ENCODE measurements at regions not wholly inside any gene's neighbourhood (a gene's known extent, or its start where the extent isn't known, plus 50 kb on each side); places are given as distances from the start of the nearest gene placed in this dataset.
A peak's percentile ranks its signal among the peaks of the same experiment; 100 is the strongest.
"Not testable (repeated sequence)": the region's sequence is repeated elsewhere in the genome, so short reads cannot be mapped to it uniquely, and the experiment has no call there.

DNA sequence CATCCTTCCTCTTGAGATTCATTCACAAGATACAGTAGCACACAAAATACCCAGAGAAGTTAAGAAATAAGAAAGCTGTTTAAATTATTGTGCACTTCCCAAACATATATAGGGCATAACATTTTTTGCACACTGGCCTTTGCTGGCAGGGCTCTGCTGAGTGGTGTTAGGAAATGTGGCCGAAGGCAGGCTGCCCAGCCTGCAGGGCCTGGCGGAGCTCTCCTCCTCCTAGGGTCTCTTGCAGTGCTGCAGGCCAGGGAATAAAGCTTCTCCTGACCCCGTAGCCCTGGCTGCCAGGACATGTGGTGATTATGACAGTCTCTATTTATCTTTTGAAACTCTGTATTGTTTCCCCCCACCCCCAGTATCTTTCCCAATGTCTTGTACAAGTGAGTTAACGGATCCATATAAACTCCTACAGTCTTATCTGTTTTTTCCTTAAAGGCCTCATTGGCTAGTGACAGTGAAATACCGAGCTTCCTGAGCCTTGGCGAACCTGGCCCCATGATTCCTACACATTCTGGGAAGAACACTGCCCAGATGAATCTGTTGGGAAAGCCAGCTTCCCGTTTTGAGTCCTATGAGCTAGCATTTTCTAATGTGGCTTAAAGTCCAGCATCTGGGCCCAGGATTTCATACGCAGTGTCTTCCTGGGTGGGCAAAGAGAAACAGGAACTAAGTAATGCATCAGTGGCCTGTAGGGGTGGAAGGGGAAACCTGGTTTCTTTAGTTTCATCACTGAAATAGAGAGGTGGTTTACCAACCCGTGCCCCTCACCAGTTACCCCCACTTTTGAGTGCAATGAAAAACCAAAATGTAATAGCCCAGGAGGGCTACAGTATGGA lies 310.3 kb downstream of the BCL2L11 start:
- DNase-seq; CTCF ChIA-PET; H3K27ac Mint-ChIP-seq; ATAC-seq; intact Hi-C loops (cut with DNase I, micrococcal nuclease); H3K4me3 Mint-ChIP-seq; POLR2A ChIA-PET; H3K9me3 Mint-ChIP-seq (ENCODE audit: low read depth); H3K36me3 Mint-ChIP-seq (ENCODE audit: low read depth); H3K27me3 Mint-ChIP-seq: not testable (repeated sequence)
- H3K4me1 Mint-ChIP-seq, result peaks cover 30% of the 10 kb centered on the region

DNA sequence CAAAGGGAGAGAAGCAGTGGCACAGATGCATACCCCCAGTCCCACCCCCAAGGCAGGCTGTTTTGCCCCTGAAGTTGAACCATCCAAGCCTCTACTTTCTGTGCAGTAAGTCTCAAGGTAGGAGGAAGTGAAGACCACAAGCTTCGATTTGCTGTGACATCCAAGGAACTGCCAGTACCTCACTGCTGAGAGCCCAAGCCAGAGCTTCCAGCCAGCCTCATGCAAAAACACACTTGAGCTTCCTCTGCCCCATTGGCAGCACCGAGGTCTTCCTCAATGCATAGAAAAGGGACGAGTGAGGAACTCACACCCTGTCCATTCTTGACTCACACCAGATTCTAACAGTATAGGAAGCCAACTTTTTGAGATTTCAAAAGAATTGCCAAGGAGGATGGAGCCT lies 311.7 kb downstream of the BCL2L11 start:
- H3K27me3 Mint-ChIP-seq; H3K36me3 Mint-ChIP-seq (ENCODE audit: low read depth); CTCF ChIA-PET; H3K27ac Mint-ChIP-seq; H3K9me3 Mint-ChIP-seq (ENCODE audit: low read depth); POLR2A ChIA-PET; DNase-seq; ATAC-seq; H3K4me3 Mint-ChIP-seq; intact Hi-C loops (cut with DNase I, micrococcal nuclease): not testable (repeated sequence)
- peaks cover 23% of the 10 kb centered on the region for H3K4me1 Mint-ChIP-seq

DNA sequence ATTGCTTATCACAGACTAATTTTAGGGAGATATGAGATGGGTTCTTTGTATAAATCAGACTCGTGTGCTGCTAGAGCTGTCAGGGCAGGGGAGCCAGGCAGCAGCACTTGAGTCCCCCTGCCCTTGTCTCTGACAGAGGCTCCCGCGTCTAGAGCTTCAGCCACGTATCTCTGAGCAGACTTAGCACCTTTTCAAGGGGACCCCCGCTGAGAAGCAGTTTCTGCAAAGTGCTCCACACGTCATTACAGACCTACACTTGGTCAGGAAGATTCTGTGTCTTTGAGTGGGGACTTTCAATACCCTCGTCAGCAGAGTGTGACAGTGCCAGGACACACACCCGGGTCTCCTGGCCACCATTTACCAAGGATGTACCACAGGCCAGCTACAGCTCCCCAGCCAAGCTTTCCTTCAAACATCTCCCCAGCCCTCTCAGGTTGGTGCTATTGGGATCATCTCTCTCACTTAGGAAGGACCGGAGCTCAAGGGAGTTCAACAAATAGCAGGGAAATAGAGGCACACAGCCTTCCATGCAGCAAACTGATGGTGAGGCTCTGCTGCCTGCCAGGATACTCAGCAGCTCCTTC lies 312.3 kb downstream of the BCL2L11 start:
- not testable (repeated sequence) for ATAC-seq

DNA sequence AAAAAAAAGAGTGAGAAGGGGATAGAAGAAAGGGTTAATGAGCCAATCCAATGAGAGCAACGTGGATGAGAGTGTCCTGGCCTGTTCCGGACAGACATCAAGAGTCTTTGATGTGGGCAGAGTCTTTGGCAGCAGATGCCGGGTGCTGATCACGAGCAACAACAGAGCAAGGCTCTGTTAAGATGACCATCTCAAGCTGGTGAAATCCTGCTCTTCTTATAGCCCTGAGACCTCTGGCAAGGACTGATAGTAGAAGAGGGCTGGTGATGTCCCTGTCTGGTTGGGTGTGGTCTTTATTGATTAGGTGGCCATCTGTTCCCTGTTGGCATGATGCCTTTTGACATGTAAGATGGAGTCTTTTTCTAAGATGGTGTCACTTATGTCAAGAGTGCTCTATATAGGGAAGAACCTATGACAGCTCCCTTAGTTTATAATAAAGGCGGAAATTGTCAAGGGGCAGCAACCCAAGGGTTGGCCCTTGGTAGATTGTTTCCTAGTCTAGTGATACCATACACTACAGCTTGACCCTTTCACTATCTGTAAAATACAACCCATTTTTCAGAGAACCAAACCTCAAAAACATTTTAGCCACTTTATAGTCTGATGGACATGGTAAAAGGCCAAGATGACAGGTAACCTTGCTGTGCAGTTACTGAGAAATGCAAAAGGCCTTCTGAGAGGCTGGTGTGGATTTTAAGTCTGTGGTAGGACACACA lies 313.3 kb downstream of the BCL2L11 start:
- not testable (repeated sequence) for ATAC-seq

More for the DNA sequence above, 312.3 kb downstream of the BCL2L11 start:
- intact Hi-C loops (cut with DNase I, micrococcal nuclease); H3K4me3 Mint-ChIP-seq; H3K36me3 Mint-ChIP-seq (ENCODE audit: low read depth); POLR2A ChIA-PET; CTCF ChIA-PET; H3K27ac Mint-ChIP-seq; H3K9me3 Mint-ChIP-seq (ENCODE audit: low read depth); H3K27me3 Mint-ChIP-seq; DNase-seq: not testable (repeated sequence)
- peaks cover 23% of the 10 kb centered on the region for H3K4me1 Mint-ChIP-seq

DNA sequence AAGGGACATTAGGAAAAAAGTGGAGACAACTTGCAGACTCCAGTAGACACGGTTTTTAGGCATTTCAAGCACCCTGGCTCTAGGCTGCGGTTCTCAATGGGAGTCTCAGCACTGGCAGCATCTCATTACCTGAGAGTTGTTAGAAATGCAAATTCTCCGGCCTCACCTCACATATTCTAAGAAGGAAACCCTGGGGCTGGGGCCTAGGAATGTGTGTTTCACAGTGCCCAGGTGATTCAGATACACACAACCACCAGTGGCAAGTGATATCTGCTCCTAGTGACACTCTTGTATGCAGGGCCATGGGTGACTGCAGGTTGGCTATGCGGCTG lies 313.9 kb downstream of the BCL2L11 start:
- H3K4me3 Mint-ChIP-seq; CTCF ChIA-PET; POLR2A ChIA-PET; H3K9me3 Mint-ChIP-seq (ENCODE audit: low read depth); DNase-seq; intact Hi-C loops (cut with DNase I, micrococcal nuclease); H3K36me3 Mint-ChIP-seq (ENCODE audit: low read depth); ATAC-seq; H3K27me3 Mint-ChIP-seq; H3K27ac Mint-ChIP-seq: not testable (repeated sequence)
- H3K4me1 Mint-ChIP-seq, result peaks cover 12% of the 10 kb centered on the region

More for the DNA sequence above, 313.3 kb downstream of the BCL2L11 start:
- H3K27ac Mint-ChIP-seq; H3K27me3 Mint-ChIP-seq; intact Hi-C loops (cut with DNase I, micrococcal nuclease); POLR2A ChIA-PET; H3K4me3 Mint-ChIP-seq; H3K36me3 Mint-ChIP-seq (ENCODE audit: low read depth); DNase-seq; H3K9me3 Mint-ChIP-seq (ENCODE audit: low read depth); CTCF ChIA-PET: not testable (repeated sequence)
- peaks cover 16% of the 10 kb centered on the region for H3K4me1 Mint-ChIP-seq

DNA sequence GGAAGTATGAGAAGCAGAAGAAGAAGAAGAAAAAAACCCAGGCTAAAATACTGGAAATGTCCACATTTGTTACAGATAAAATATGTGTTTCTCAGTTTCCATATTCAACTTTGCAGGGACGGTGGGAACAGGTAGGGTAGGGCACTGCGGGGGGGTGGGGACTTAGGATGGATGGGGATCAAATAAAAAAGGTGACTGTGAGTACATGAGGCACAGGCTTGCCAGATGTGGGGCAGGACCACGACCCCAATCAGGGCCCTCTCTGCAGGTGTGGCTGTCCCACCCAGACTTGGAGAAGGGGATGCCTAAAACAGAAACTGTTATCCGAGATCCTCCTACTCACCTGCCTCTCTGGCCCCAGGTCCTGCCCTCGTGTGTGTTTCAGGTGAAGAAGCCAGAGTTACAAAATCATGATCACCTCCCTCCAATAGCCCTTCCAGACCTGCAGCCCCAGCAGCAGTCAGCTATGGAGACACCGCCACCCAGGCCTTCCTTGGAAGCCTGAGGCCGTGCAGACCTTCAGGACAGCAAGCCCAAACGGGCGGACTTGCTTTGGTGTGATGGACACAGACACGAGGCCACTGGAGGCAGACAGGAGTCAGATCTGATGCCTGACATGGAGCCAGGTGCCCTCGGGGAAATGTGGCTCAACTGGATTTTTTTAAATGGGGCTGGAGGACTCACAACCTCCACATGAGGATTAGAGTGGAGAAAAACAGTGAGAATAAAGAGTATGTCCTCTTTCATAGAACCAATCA lies 315.0 kb downstream of the BCL2L11 start:
- H3K9me3 Mint-ChIP-seq (ENCODE audit: low read depth); CTCF ChIA-PET; H3K27ac Mint-ChIP-seq; H3K27me3 Mint-ChIP-seq; DNase-seq; POLR2A ChIA-PET; H3K4me3 Mint-ChIP-seq; H3K36me3 Mint-ChIP-seq (ENCODE audit: low read depth); ATAC-seq; intact Hi-C loops (cut with DNase I, micrococcal nuclease): not testable (repeated sequence)
- peaks cover 15% of the 10 kb centered on the region for H3K4me1 Mint-ChIP-seq

DNA sequence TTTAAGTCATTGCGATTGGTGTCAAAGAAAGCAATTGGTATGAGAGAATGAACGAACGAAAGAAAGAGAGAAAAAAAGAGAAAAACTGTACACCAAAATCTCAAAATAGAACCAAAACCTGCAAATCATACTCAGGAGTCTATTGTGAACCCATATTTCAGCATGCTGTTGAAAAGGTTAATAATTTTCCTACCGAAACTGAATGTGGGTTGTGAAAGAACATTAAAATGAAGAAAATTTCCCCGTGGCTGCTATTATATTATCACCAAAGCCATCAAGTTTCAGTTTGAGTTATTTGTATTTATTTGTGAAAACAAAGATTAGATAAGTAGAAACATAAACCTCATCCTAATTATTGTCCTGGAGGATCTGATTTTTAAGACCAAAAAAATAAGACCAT lies 315.7 kb downstream of the BCL2L11 start:
- intact Hi-C loops (cut with DNase I, micrococcal nuclease); POLR2A ChIA-PET; ATAC-seq; H3K27ac Mint-ChIP-seq; CTCF ChIA-PET; H3K9me3 Mint-ChIP-seq (ENCODE audit: low read depth); H3K27me3 Mint-ChIP-seq; H3K36me3 Mint-ChIP-seq (ENCODE audit: low read depth); DNase-seq; H3K4me3 Mint-ChIP-seq: not testable (repeated sequence)
- H3K4me1 Mint-ChIP-seq, result peaks cover 15% of the 10 kb centered on the region

DNA sequence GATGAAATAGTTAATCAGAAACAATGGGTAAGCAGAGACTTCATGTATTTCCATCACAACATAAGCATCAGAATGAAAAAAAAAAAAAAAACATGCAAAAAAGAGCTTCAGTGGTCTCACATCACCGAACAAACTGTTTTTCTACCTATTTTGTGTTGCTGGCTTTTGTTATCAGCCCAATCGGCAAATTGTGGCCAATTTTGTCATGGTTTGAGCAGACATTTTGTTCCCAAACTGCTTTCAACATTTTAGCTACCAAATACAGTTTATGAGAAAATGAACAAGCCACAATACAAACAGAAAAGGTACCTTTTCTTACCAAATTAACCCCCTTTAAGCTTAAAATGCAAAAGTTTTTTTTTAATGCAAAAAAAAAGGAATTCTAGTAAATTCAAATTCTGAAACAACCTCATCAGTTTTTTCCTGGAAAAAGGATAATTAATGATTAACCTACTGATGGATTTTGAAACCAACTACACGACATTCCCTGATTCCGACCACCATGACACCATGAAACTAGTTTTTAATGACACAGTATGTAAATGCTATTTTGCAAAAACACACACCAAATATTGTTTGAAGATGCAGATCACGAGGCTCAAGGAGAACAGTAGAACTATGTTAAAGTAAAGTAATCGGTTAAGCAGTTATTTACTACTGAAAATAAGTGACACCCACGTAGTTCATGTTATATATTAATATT lies 316.7 kb downstream of the BCL2L11 start:
- POLR2A ChIA-PET; H3K36me3 Mint-ChIP-seq (ENCODE audit: low read depth); H3K27ac Mint-ChIP-seq; H3K4me3 Mint-ChIP-seq; DNase-seq; ATAC-seq; H3K9me3 Mint-ChIP-seq (ENCODE audit: low read depth); intact Hi-C loops (cut with DNase I, micrococcal nuclease); CTCF ChIA-PET; H3K27me3 Mint-ChIP-seq: not testable (repeated sequence)
- peaks cover 14% of the 10 kb centered on the region for H3K4me1 Mint-ChIP-seq

DNA sequence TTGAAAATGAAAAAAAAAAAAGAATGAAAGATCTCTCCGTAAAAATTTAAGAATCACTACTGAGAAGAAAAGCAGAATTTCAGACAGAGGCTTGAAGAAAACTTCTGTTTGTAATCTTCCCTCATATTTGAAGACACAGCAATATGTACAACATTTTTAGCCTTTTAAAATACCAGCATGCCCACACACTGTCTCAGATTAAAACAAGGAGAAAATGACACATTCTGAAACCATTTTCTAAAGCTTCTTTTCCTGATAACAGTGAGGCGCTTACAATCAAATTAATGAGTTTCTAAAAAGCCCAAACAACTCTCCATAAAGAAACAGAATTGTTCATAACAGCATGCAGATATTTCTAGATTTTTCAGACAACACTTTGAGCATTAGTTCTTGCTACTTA lies 317.4 kb downstream of the BCL2L11 start:
- POLR2A ChIA-PET, result not testable (repeated sequence)

DNA sequence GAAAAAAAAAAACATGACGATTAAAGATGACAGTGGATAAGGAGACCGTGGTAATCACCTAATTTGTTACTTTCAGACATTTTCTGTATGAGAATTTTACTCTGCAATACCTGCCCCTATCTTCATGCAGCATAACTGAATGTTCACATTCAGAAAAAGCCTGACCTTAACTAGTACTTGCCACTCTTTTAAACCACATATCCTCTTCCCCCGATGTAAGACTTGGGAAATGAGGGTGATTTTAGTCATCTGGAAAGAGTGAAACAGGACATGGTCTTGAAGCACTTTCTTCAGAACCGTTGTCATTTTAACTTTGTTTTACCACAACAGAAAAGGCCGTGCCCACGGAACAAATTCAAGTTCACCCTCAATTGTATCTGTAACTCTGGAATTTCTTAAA lies 318.5 kb downstream of the BCL2L11 start:
- intact Hi-C loops (cut with DNase I, micrococcal nuclease); POLR2A ChIA-PET; H3K9me3 Mint-ChIP-seq (ENCODE audit: low read depth); H3K4me3 Mint-ChIP-seq; CTCF ChIA-PET; H3K27ac Mint-ChIP-seq; H3K4me1 Mint-ChIP-seq; H3K36me3 Mint-ChIP-seq (ENCODE audit: low read depth); H3K27me3 Mint-ChIP-seq; DNase-seq: not testable (repeated sequence)
- peak; percentile 63 for ATAC-seq

More for the DNA sequence above, 317.4 kb downstream of the BCL2L11 start:
- CTCF ChIA-PET; H3K27ac Mint-ChIP-seq; H3K9me3 Mint-ChIP-seq (ENCODE audit: low read depth); H3K4me3 Mint-ChIP-seq; intact Hi-C loops (cut with DNase I, micrococcal nuclease); DNase-seq; H3K36me3 Mint-ChIP-seq (ENCODE audit: low read depth); ATAC-seq; H3K27me3 Mint-ChIP-seq: not testable (repeated sequence)
- H3K4me1 Mint-ChIP-seq, result peaks cover 13% of the 10 kb centered on the region

DNA sequence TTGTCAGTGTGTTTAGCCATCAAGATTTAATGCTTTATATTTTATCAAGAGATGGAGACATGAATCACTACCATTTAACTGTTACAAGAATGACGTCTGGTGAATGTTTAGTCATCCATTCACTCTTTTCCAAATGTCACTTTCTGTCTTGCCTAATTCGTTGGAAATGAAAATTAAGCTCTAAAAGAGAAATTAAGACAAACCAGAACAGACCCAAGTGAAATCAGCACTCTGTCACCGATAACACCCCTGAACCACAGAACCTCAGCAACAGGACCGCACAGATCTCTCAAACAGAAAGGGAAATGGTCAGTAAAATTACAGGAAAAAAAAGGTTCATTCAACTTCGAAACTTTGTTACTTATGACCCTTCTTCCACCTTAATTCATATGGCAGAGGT lies 320.9 kb downstream of the BCL2L11 start:
- H3K27me3 Mint-ChIP-seq; H3K36me3 Mint-ChIP-seq (ENCODE audit: low read depth); H3K4me3 Mint-ChIP-seq; H3K4me1 Mint-ChIP-seq; POLR2A ChIA-PET; H3K9me3 Mint-ChIP-seq (ENCODE audit: low read depth); CTCF ChIA-PET; intact Hi-C loops (cut with DNase I, micrococcal nuclease): not testable (repeated sequence)
- H3K27ac Mint-ChIP-seq, result peak overlapping the region; percentile 79
- ATAC-seq (peak; percentile 34), DNase-seq (peak; percentile 40)

Data from activated CD4-positive, alpha-beta T cell treated with anti-CD3 and anti-CD28 coated beads for 36 hours (primary cell).